ENCODE measurements at regions not wholly inside any gene's neighbourhood (a gene's known extent, or its start where the extent isn't known, plus 50 kb on each side); places are given as distances from the start of the nearest gene placed in this dataset.
"Not testable (repeated sequence)": the region's sequence is repeated elsewhere in the genome, so short reads cannot be mapped to it uniquely, and the experiment has no call there.

- H3K4me3 Mint-ChIP-seq = peak overlapping the region; percentile 88
These were observed 221.5 kb upstream of the KLF14 start for GRCh38 chr7:130955565-130955919.

GRCh38 chr7:130956417-130957136 lies 222.6 kb upstream of the KLF14 start:
- Mint-ChIP-seq H3K36me3 (ENCODE audit: low read depth) (peaks cover 75% of the 10 kb centered on the region), H3K27ac (peak overlapping the region; percentile 89), H3K4me1 (peaks cover 53% of the 10 kb centered on the region), H3K4me3 (peak overlapping the region; percentile 88), H3K27me3 (no peaks in the 10 kb centered on the region), H3K9me3 (no peaks in the 10 kb centered on the region)
- DNase-seq = peak; percentile 75
- intact Hi-C loops (cut with micrococcal nuclease) = no loop called here

More at GRCh38 chr7:130955565-130955919, 221.5 kb upstream of the KLF14 start:
- H3K36me3 Mint-ChIP-seq (ENCODE audit: low read depth) = peaks cover 70% of the 10 kb centered on the region
- H3K9me3 Mint-ChIP-seq = no peaks in the 10 kb centered on the region
- peak; percentile 59 for DNase-seq
- no peaks in the 10 kb centered on the region for H3K27me3 Mint-ChIP-seq
- peaks cover 51% of the 10 kb centered on the region for H3K4me1 Mint-ChIP-seq
- intact Hi-C loops (cut with micrococcal nuclease) = no loop called here
- peak overlapping the region; percentile 89 for H3K27ac Mint-ChIP-seq

- DNase-seq = peak; percentile 77
- Mint-ChIP-seq H3K36me3 (ENCODE audit: low read depth) (peaks cover 75% of the 10 kb centered on the region), H3K4me1 (peaks cover 57% of the 10 kb centered on the region), H3K27me3 (no peaks in the 10 kb centered on the region), H3K27ac (peak overlapping the region; percentile 89), H3K9me3 (no peaks in the 10 kb centered on the region), H3K4me3 (peak overlapping the region; percentile 88)
- intact Hi-C loops (cut with micrococcal nuclease) = no loop called here
These were observed 223.1 kb upstream of the KLF14 start for GRCh38 chr7:130957137-130957513.

- Mint-ChIP-seq H3K27ac (peak overlapping the region; percentile 90), H3K36me3 (ENCODE audit: low read depth) (peaks cover 77% of the 10 kb centered on the region), H3K4me3 (peak overlapping the region; percentile 88), H3K4me1 (peaks cover 59% of the 10 kb centered on the region)
- H3K9me3 Mint-ChIP-seq; H3K27me3 Mint-ChIP-seq; intact Hi-C loops (cut with micrococcal nuclease): not testable (repeated sequence)
- DNase-seq = peak; percentile 75
These were observed 223.9 kb upstream of the KLF14 start for GRCh38 chr7:130957722-130958435.

GRCh38 chr7:130958846-130959245 lies 224.8 kb upstream of the KLF14 start:
- DNase-seq = no peak
- Mint-ChIP-seq H3K4me3 (peak overlapping the region; percentile 88), H3K36me3 (ENCODE audit: low read depth) (peaks cover 68% of the 10 kb centered on the region), H3K4me1 (peaks cover 59% of the 10 kb centered on the region), H3K27ac (peak overlapping the region; percentile 90), H3K9me3 (no peaks in the 10 kb centered on the region), H3K27me3 (no peaks in the 10 kb centered on the region)
- intact Hi-C loops (cut with micrococcal nuclease) = no loop called here

- Mint-ChIP-seq H3K4me1 (peaks cover 49% of the 10 kb centered on the region), H3K27ac (peak overlapping the region; percentile 97), H3K27me3 (no peaks in the 10 kb centered on the region), H3K9me3 (no peaks in the 10 kb centered on the region), H3K4me3 (peak overlapping the region; percentile 88), H3K36me3 (ENCODE audit: low read depth) (peaks cover 59% of the 10 kb centered on the region)
- peak; percentile 89 for DNase-seq
- intact Hi-C loops (cut with micrococcal nuclease) = loop anchor here (1.0 to 5.0 kb wide), 8 partner anchors 11 to 777 kb away; partner anchors contain the start of gene MKLN1
These were observed 225.8 kb upstream of the KLF14 start for GRCh38 chr7:130959743-130960207.

GRCh38 chr7:130960208-130960988 lies 226.4 kb upstream of the KLF14 start:
- DNase-seq = peak; percentile 90
- intact Hi-C loops (cut with micrococcal nuclease) = loop anchor here (1.0 to 5.0 kb wide), 8 partner anchors 12 to 778 kb away; partner anchors contain the start of gene MKLN1
- H3K27me3 Mint-ChIP-seq = no peaks in the 10 kb centered on the region
- peak overlapping the region; percentile 97 for H3K27ac Mint-ChIP-seq
- H3K4me3 Mint-ChIP-seq = peak overlapping the region; percentile 88
- peaks cover 53% of the 10 kb centered on the region for H3K36me3 Mint-ChIP-seq (ENCODE audit: low read depth)
- H3K9me3 Mint-ChIP-seq = no peaks in the 10 kb centered on the region
- peaks cover 43% of the 10 kb centered on the region for H3K4me1 Mint-ChIP-seq

- H3K9me3 Mint-ChIP-seq = no peaks in the 10 kb centered on the region
- intact Hi-C loops (cut with micrococcal nuclease) = loop anchor here (1.0 to 5.0 kb wide), 12 partner anchors 9 to 779 kb away; partner anchors contain the start of gene MKLN1
- peaks cover 36% of the 10 kb centered on the region for H3K4me1 Mint-ChIP-seq
- DNase-seq = peak; percentile 96
- H3K27ac Mint-ChIP-seq = peak overlapping the region; percentile 97
- H3K27me3 Mint-ChIP-seq = no peaks in the 10 kb centered on the region
- peak overlapping the region; percentile 88 for H3K4me3 Mint-ChIP-seq
- peaks cover 46% of the 10 kb centered on the region for H3K36me3 Mint-ChIP-seq (ENCODE audit: low read depth)
These were observed 227.2 kb upstream of the KLF14 start for GRCh38 chr7:130961128-130961601.

GRCh38 chr7:130962109-130962508 lies 228.1 kb upstream of the KLF14 start:
- Mint-ChIP-seq H3K4me3 (peak overlapping the region; percentile 88), H3K27me3 (no peaks in the 10 kb centered on the region), H3K4me1 (peaks cover 34% of the 10 kb centered on the region), H3K9me3 (no peaks in the 10 kb centered on the region), H3K36me3 (ENCODE audit: low read depth) (peaks cover 44% of the 10 kb centered on the region), H3K27ac (peak overlapping the region; percentile 97)
- peak; percentile 57 for DNase-seq
- intact Hi-C loops (cut with micrococcal nuclease) = loop anchor here (5.0 kb wide), 4 partner anchors 225 to 780 kb away; partner anchors contain the start of gene MKLN1

GRCh38 chr7:130963339-130963738 lies 229.3 kb upstream of the KLF14 start:
- peak overlapping the region; percentile 59 for H3K27ac Mint-ChIP-seq
- H3K4me3 Mint-ChIP-seq = peak overlapping the region; percentile 46
- intact Hi-C loops (cut with micrococcal nuclease) = loop anchor here (5.0 kb wide), 4 partner anchors 224 to 781 kb away; partner anchors contain the start of gene MKLN1

GRCh38 chr7:130965515-130965914 lies 231.5 kb upstream of the KLF14 start:
- no peak overlapping the region for H3K27ac Mint-ChIP-seq
- no peaks in the 10 kb centered on the region for H3K27me3 Mint-ChIP-seq
- no peak for DNase-seq
- H3K4me1 Mint-ChIP-seq = peaks cover 47% of the 10 kb centered on the region
- intact Hi-C loops (cut with micrococcal nuclease) = no loop called here
- no peaks in the 10 kb centered on the region for H3K9me3 Mint-ChIP-seq
- H3K4me3 Mint-ChIP-seq = no peak overlapping the region
- H3K36me3 Mint-ChIP-seq (ENCODE audit: low read depth) = peaks cover 24% of the 10 kb centered on the region

More at GRCh38 chr7:130963339-130963738, 229.3 kb upstream of the KLF14 start:
- Mint-ChIP-seq H3K36me3 (ENCODE audit: low read depth) (peaks cover 38% of the 10 kb centered on the region), H3K9me3 (no peaks in the 10 kb centered on the region), H3K4me1 (peaks cover 39% of the 10 kb centered on the region), H3K27me3 (no peaks in the 10 kb centered on the region)
- DNase-seq = peak; percentile 55

- H3K27ac Mint-ChIP-seq = peak overlapping the region; percentile 56
- no peak overlapping the region for H3K4me3 Mint-ChIP-seq
- peaks cover 54% of the 10 kb centered on the region for H3K4me1 Mint-ChIP-seq
- H3K36me3 Mint-ChIP-seq (ENCODE audit: low read depth) = peaks cover 19% of the 10 kb centered on the region
- H3K9me3 Mint-ChIP-seq = no peaks in the 10 kb centered on the region
- no peaks in the 10 kb centered on the region for H3K27me3 Mint-ChIP-seq
- peak; percentile 54 for DNase-seq
- intact Hi-C loops (cut with micrococcal nuclease) = no loop called here
These were observed 232.4 kb upstream of the KLF14 start for GRCh38 chr7:130966246-130967009.

Measured in activated CD4-positive, alpha-beta T cell treated with anti-CD3 and anti-CD28 coated beads, Interleukin-2, amount 10 ng/mL, durations not matched to agents 24 days and 14 days (primary cell).